Calu3 (cell line): ENCODE measurements at regions not wholly inside any gene's neighbourhood (a gene's known extent, or its start where the extent isn't known, plus 50 kb on each side); places are given as distances from the start of the nearest gene placed in this dataset.

Source experiments
- BruUV-seq: library from RNA; stranded (reverse); fragments of 400-500 nt; replicated peaks from 2 replicates; lab custom pipeline; 2021; lab: Mats Ljungman, UMichigan
- CTCF ChIA-PET: fragments of 300-600 bp; sonication (Branson Sonifier 250); formaldehyde crosslinking; loops from one replicate; lab custom pipeline; 2022; ENCODE audit warnings: antibody characterized with exemption; lab: Charles Lee
- DNase-seq: peaks from one replicate; pipeline ENCODE4 v3.0.0; 2022
- H3K27ac Mint-ChIP-seq: one replicate; pipeline ENCODE4 v1.8.0; 2022; ENCODE audit warnings: mixed read lengths; ENCODE audit not compliant: unreplicated experiment
- H3K27me3 Mint-ChIP-seq: one replicate; pipeline ENCODE4 v1.8.0; 2022; ENCODE audit warnings: mixed read lengths; ENCODE audit not compliant: unreplicated experiment
- H3K36me3 Mint-ChIP-seq: one replicate; pipeline ENCODE4 v1.8.0; 2022; ENCODE audit warnings: mild to moderate bottlenecking, moderate library complexity, mixed read lengths; ENCODE audit not compliant: insufficient read depth, unreplicated experiment
- H3K4me1 Mint-ChIP-seq: one replicate; pipeline ENCODE4 v1.8.0; 2022; ENCODE audit warnings: mild to moderate bottlenecking, low read depth, mixed read lengths; ENCODE audit not compliant: unreplicated experiment
- H3K4me3 Mint-ChIP-seq: one replicate; pipeline ENCODE4 v1.8.0; 2022; ENCODE audit warnings: mild to moderate bottlenecking, low read depth, moderate library complexity, mixed read lengths; ENCODE audit not compliant: unreplicated experiment
- H3K9me3 Mint-ChIP-seq: one replicate; pipeline ENCODE4 v1.8.0; 2022; ENCODE audit warnings: low read depth, mixed read lengths; ENCODE audit not compliant: unreplicated experiment
- CTCF ChIP-seq: fragments of 200-600 bp; IDR thresholded peaks from one replicate; pipeline ENCODE4 v1.8.0; 2022; ENCODE audit warnings: antibody characterized with exemption; ENCODE audit not compliant: unreplicated experiment
- intact Hi-C: fragments of 100-400 bp; cut with micrococcal nuclease; formaldehyde crosslinking; loops from one replicate; pipeline ENCODE4 v1.10.0; 2022; ENCODE audit not compliant: unreplicated experiment

GRCh38 chr2:2876331-2877221, 501.0 kb downstream of the EIPR1 start:
- Mint-ChIP-seq H3K36me3 (no peaks in the 10 kb centered on the region), H3K4me3 (no peak overlapping the region), H3K9me3 (peaks cover 9% of the 10 kb centered on the region), H3K4me1 (no peaks in the 10 kb centered on the region), H3K27me3 (no peaks in the 10 kb centered on the region), H3K27ac (no peak overlapping the region)
- no peak for DNase-seq
- no peak for TF ChIP-seq CTCF
- intact Hi-C loops, result no loop called here
- CTCF ChIA-PET, result no interaction called here
- BruUV-seq, result no TSS peak

DNA sequence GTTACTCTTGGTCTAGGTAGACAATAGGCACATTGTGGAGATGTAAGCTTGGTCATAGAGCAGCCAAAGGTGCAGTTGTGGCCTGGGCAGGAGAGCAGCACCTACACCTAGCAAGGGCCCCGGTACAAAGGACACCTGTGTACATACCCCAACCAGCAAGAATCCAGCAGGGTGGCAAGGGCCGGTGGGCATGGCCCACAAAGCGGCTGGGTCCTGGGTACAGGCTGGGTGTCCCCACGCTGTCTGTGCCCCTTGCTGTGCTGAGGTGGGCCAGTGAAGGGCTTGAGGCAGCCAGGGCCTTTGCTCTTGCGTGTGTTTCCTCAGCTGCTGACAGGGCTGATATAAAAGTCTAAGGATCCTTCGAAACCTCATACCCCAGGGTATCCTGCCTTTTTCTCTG, 501.8 kb downstream of the EIPR1 start:
- H3K27ac Mint-ChIP-seq, result no peak overlapping the region
- no peak for DNase-seq
- no TSS peak for BruUV-seq
- no peaks in the 10 kb centered on the region for H3K36me3 Mint-ChIP-seq
- intact Hi-C loops, result no loop called here
- H3K9me3 Mint-ChIP-seq, result peaks cover 6% of the 10 kb centered on the region
- no peak for TF ChIP-seq CTCF
- no peaks in the 10 kb centered on the region for H3K4me1 Mint-ChIP-seq
- CTCF ChIA-PET, result no interaction called here
- no peak overlapping the region for H3K4me3 Mint-ChIP-seq
- no peaks in the 10 kb centered on the region for H3K27me3 Mint-ChIP-seq

DNA sequence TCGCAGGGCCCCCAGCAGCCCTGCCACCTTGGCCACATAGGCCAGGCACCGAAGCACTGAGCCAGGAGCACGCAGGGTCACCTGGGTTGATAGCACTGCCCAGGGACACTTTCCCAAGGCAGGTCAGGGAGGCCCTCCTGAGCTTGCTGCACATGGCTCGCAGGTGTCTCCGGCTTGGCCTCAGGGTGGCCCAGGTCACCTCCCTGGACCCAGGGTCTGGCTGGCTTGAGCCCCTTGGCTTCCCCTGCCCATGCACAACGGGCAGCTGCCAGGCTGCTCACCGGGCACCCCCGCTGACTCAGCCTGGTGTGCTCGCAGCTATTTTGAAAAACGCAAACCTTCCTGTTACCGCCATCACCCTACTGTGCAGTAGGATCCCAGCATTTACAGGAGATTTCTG, 502.3 kb downstream of the EIPR1 start:
- Mint-ChIP-seq H3K4me3 (no peak overlapping the region), H3K36me3 (no peaks in the 10 kb centered on the region), H3K9me3 (peaks cover 6% of the 10 kb centered on the region), H3K27me3 (no peaks in the 10 kb centered on the region), H3K27ac (no peak overlapping the region), H3K4me1 (no peaks in the 10 kb centered on the region)
- CTCF ChIA-PET, result no interaction called here
- intact Hi-C loops, result no loop called here
- no TSS peak for BruUV-seq
- TF ChIP-seq CTCF, result no peak
- DNase-seq, result no peak

- H3K27me3 Mint-ChIP-seq, result no peaks in the 10 kb centered on the region
- DNase-seq, result no peak
- CTCF ChIA-PET, result no interaction called here
- H3K36me3 Mint-ChIP-seq, result no peaks in the 10 kb centered on the region
- intact Hi-C loops, result no loop called here
- H3K4me3 Mint-ChIP-seq, result no peak overlapping the region
- no TSS peak for BruUV-seq
- TF ChIP-seq CTCF, result no peak
- H3K27ac Mint-ChIP-seq, result no peak overlapping the region
- peaks cover 6% of the 10 kb centered on the region for H3K9me3 Mint-ChIP-seq
- no peaks in the 10 kb centered on the region for H3K4me1 Mint-ChIP-seq
These were observed 502.8 kb downstream of the EIPR1 start for GRCh38 chr2:2874805-2875204.
